Left renal cortex interstitium (tissue), 4 donors: ENCODE measurements at regions not wholly inside any gene's neighbourhood (a gene's known extent, or its start where the extent isn't known, plus 50 kb on each side); places are given as distances from the start of the nearest gene placed in this dataset.

Experiments used
- DNase-seq, 4 donors: peaks; one replicate each; pipeline ENCODE4 v3.0.0-alpha.2; 2013; ENCODE audit warnings: low read depth in 4 of 4, low spot score in 2 of 4, missing footprints in 1 of 4

DNA sequence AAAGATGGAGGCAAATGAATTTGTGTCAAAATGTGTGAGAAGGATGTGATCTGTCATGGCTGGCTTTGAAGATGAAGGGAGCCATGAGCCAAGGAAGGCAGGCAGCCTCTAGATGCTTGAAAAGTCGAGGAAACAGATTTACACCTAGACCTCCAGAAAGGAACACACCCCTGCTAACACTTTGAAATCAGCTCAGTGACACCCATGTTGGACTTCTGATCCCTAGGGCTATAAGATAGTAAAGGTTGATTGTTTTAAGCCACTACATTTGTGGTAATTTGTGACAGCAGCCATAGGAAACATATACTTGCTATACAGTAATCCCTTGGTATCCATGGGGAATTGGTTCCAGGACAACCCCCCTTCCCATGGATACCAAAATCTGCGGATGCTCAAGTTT is 80.5 kb upstream of the DYRK2 start:
- no peak for DNase-seq

DNA sequence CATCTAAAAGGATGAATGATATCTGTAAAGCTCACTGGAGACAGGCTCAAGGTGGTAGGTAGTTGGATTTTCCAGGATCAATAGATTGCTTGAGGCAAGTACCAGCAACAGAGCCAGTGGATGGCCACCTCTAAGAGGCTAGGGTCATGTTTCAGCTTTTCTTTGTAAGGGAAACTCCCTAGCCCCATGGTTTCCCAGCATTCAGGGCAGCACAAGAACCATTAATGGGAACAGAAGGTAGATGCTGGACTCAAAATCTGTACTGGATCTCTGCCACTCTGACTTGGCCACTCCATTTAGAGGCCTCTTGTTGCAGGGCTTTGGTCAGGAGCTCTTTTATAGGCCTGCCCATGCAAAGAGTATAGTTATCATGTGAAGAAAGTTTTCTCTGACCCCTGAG is 76.1 kb upstream of the DYRK2 start:
- no peak for DNase-seq

DNA sequence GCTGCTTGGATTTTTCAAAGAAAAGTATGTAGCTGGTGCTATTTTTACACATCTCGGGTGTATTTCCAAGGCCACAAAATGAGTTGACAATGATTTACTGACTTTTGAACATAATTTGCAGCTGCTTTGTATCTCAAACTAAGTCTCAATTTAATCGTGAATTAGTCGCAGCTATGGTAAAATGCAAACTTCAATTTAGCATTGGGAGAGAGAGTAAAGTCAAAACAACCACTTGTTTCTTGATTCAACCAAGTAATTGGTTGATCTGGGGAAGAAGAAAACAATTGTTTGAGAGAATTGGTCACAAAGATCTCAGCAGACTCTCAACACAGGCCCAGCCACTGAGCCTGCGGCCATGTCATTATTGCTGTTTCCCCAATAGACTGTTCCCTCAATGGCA is 75.0 kb upstream of the DYRK2 start:
- no peak for DNase-seq

GRCh38 chr12:67578976-67579661 is 69.4 kb upstream of the DYRK2 start:
- DNase-seq = no peak

GRCh38 chr12:67579662-67580003 is 68.9 kb upstream of the DYRK2 start:
- DNase-seq = no peak

- no peak for DNase-seq
These were observed 66.2 kb upstream of the DYRK2 start for GRCh38 chr12:67582238-67582834.

DNA sequence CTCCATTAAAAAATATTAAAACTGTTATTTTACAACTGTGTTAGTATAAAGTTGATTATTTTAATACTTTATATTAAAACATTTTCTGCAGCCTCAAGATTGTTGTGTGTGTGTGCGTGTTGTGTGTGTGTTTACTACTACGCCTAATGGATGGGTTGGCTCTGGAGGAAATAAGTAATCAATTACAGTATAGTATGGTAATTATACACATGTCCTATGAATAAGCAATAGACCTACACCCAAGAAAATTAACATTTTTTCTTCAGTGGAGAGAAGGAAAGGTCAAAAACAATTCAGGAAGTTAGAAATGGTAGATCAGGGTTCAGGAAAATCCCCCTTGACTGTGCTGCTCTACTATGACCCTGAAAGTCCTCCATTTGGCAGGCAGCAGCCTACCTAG is 65.7 kb upstream of the DYRK2 start:
- no peak for DNase-seq

DNA sequence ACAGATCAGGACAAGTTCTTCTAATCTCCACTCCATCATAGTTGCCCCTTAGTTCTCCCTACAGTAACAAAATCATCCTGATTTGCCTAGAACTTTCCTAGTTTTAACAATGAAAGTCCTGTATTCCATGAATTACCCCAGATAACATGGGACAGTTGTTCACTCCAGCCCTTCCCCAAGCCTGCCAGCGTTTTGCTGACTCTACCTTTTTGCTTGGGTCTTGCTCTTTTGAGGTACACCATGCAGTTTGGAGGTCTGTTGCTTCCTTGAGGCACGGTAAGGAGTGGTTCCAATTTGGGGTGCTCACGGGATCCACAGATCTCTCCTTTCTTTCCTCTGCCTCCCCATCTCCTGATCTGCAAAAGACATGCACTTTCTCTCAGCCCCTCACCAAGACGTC is 61.6 kb upstream of the DYRK2 start:
- no peak for DNase-seq

GRCh38 chr12:67589078-67589477 is 59.5 kb upstream of the DYRK2 start:
- no peak for DNase-seq

DNA sequence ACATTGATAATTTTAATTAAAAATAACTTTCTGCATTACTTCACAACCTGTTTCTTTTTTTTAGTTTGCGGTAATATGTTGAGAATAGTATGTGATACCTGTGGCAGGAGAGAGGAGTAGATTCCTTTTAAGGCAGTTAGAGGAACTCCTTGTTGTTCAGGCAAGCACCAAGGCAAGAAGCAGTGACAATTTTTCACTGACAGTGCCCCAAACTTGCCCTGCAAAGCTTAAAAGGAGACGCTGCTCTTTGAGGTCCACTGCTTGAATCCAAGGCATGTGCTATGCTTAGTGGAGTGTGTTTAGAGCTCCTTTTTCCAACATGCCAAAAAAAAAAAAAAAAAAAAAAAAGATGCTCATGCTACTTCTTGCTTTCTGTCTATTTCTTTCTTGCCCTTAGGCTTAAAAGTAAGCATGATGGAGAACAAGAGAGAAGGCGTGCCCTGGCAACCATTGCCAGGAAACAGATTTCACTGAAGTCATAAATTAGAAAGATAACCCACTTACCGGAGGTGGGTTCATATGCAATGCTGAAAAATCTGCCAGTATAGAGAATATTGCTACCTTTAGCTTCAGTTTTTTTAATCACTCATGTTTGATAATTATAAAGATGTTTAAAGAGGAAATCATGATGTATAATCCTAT is 58.3 kb upstream of the DYRK2 start:
- no peak for DNase-seq

DNA sequence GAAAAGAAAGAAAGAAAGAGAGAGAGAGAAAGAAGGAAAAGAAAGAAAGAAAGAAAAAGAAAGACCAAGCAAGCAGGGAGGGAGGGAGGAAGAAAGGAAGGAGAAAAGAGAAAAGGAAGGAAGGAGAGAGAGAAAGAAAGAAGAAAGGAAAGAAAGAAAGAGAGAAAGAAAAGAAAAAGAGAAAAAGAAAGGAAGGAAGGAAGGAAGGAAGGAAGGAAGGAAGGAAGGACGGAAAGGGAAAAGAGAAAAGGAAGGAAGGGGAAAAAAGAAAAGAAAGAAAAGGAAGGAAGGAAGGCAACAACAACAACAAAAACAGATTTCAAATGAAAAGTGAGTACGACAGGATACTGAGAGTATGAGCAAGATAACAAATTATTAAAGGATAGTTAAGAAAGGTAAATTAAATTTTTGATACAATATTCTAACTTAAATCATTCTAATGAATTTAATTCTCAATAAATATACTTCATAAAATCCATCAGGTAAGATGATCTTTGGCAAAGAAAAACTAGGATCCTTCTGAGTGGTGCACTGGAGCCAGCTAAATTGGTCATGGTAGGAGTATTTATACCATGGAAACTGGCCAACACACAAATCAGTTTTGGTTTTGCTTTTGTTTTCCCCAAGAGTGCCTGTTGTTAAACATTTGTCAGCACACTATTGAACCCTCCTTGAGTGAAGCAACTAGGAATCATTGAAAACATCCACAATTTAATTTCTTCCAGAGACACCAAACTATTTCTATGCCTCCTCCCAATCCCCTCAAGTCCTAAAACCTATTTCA is 56.1 kb upstream of the DYRK2 start:
- peak in 1 of 4 donors; percentile 47 for DNase-seq

DNA sequence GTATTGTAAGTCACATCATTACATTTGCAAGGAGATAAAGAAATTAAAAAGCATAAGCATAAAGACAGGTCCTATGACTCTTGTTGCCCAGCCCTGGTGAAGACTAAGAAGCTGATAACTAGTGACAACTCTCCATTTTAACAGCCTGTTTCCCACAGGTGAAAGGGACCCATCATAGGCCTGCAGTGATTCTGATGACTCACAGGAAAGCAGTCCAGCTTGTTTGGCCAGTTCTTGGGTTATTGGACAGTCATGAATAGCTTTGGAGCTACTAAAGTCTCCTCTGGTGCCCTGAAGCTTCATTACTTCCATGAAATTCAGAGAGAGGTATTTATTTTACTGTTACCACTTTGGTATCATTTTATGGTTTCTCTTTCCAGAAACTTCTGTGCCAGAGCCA is 55.5 kb upstream of the DYRK2 start:
- peak in 1 of 4 donors; percentile 32 for DNase-seq

- DNase-seq = no peak
These were observed 54.8 kb upstream of the DYRK2 start for GRCh38 chr12:67593461-67594330.

GRCh38 chr12:67594888-67595287 is 53.7 kb upstream of the DYRK2 start:
- no peak for DNase-seq

DNA sequence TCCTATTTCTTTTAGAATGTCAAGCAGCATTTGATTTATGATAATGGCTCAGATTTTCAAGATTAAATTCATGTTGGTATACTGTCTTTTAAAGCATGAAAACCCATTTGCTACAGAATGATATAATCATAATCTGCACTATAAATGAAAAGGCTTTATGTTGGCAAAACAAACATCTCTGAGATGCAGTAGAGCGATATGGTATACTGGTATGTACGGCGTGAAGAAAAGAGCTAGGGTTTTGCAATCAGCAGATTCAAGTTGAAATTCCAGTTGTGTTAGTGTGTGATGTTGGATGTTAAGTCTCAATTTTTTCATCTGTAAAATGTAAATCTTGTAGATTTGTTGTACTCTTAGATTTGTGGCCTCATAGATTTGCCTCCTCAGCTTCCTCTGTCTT is 53.2 kb upstream of the DYRK2 start:
- no peak for DNase-seq

- no peak for DNase-seq
These were observed 49.9 kb upstream of the DYRK2 start for GRCh38 chr12:67598598-67598997.
